ENCODE measurements at regions not wholly inside any gene's neighbourhood (a gene's known extent, or its start where the extent isn't known, plus 50 kb on each side); places are given as distances from the start of the nearest gene placed in this dataset.
"Not testable (repeated sequence)": the region's sequence is repeated elsewhere in the genome, so short reads cannot be mapped to it uniquely, and the experiment has no call there.

DNA sequence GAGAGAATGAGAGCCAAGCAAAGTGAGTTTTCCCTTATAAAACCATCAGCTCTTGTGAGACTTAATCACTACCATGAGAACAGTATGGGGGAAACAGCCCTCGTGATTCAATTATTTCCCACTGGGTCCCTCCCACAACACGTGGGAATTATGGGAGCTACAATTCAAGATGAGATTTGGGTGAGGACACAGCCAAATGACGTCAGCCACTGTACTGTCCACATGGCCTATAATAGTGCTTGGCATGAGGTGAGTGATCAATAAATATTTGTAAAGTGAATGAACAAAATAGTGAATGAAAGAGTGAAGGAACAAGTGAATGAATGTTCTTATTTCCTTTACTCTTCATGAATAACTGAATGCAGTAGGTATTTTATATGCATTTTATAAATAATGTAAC, 199.1 kb upstream of the GOT2 start:
- DNase-seq (ENCODE audit: low spot score) = no peak
- no peak for FAIRE-seq

DNA sequence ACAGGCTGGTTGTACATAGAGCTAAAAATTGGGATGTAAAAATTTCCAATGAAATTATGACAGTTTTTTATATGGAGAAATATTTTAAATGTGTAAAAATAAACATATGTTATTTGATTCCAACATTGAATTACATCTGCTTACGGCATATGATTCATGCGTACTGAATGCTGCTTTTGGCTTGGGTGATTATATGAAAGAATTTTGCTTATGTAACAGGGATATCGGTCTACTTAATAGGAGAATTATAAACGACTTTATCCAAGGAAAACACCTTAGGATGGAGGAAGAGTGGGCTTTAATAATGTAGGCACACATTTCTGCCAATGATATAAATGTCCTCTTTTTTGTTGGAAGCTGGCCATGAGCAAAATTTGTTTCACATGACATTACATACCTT, 197.3 kb upstream of the GOT2 start:
- DNase-seq (ENCODE audit: low spot score) (no peak), FAIRE-seq (no peak)

GRCh38 chr16:58923094-58923493, 189.0 kb upstream of the GOT2 start:
- DNase-seq (ENCODE audit: low spot score) = no peak
- no peak for FAIRE-seq

GRCh38 chr16:58913456-58913855, 179.3 kb upstream of the GOT2 start:
- FAIRE-seq = no peak
- DNase-seq (ENCODE audit: low spot score) = no peak

DNA sequence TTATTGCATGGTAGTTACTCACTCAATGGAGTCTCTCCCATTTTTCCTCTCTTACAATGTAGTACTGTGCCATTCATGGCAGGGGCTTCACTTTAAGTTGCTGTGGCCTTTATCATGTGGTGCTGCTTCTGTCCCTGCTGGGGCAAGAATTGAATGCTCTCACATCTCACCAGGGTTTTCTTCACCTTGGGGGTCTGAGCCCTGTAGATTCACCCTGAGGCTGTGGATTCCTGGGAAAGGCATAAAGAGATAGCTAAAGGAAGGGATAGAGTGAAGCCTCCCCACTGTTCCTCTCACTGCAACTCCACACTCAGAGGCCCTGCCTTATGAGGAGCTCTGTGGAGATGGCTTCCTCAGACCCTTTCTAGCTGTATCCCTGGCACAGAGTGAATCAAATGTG, 178.5 kb upstream of the GOT2 start:
- FAIRE-seq (no peak), DNase-seq (ENCODE audit: low spot score) (no peak)

DNA sequence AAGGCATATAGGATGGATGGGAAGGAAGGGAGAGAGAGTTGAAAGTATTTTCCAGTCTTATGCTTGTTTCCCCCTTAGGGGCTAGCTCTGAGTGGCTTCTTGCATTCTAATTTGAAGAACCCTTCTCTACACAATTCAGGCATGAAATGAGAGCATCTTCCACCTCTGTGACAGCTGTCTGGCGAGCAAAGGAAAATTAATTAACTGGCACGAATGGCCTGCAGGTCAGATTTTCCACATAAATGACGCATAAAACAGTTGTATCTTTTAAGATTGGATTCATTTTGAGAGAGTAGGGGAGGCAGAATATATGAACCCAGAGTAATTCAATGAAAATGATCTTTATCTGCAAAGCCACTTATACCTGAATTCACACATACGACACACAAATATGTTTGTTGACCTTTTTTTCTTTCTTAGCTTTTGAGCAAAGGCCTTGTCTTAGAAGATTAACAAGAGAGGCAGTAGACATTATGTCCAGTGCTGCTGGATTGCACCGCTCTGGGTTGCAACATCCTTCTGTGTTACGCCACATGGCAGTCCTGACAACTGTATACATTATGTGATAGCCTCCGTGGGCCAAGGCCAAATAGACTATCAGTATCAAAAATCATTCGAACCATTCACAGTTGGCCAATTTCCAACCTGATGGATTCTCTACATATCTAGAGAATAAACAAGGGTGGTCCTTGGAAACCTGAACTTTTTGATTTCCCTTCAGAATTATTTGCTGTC, 173.0 kb upstream of the GOT2 start:
- DNase-seq (ENCODE audit: low spot score) = no peak

GRCh38 chr16:58904291-58904690, 170.2 kb upstream of the GOT2 start:
- DNase-seq (ENCODE audit: low spot score) = no peak
- no peak for FAIRE-seq

More for the DNA sequence above, 173.0 kb upstream of the GOT2 start:
- FAIRE-seq = no peak

DNA sequence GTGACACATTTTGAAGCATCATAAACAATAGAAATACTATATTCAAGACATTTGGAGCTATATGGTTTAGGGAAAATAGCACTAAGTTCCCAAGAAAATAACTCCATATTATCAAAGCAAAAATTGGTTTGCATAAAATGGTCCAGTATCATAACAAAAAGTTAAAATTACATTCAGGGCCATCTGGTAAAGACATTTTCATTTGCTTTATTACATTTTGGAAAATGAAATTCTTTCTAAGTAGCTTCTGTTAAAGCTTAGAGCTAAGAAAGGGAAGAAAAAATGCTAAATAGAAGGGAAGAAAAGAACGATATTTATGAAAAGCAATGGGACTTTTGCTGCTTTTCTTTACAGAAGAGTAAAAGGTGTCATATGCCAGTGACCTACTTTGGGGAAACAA, 155.4 kb upstream of the GOT2 start:
- DNase-seq (ENCODE audit: low spot score) = no peak
- FAIRE-seq = no peak

- DNase-seq (ENCODE audit: low spot score) (no peak), FAIRE-seq (no peak)
Measured at GRCh38 chr16:58885528-58886170, 151.5 kb upstream of the GOT2 start.

DNA sequence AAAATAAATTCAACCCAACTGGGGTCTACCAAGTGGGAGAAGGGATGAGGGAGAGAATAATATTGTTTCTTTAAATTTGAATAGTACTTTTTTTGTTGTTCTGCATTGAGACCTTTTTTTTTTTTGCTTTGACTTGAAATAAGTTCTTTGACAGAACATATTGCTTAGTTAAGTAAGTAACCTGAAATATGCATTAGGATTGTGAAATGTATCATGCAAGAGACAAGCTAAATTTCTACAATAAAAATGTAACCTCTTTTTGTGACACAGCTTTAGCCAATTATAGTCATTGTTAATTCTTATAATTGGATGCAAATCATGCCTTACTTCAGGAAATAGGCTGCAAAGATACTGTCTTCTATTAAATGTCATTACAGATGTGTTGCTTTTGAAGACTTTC, 150.0 kb upstream of the GOT2 start:
- DNase-seq (ENCODE audit: low spot score) (no peak), FAIRE-seq (no peak)

GRCh38 chr16:58883131-58883530, 149.0 kb upstream of the GOT2 start:
- FAIRE-seq = no peak
- no peak for DNase-seq (ENCODE audit: low spot score)

GRCh38 chr16:58882292-58882691, 148.2 kb upstream of the GOT2 start:
- DNase-seq (ENCODE audit: low spot score) (no peak), FAIRE-seq (no peak)

DNA sequence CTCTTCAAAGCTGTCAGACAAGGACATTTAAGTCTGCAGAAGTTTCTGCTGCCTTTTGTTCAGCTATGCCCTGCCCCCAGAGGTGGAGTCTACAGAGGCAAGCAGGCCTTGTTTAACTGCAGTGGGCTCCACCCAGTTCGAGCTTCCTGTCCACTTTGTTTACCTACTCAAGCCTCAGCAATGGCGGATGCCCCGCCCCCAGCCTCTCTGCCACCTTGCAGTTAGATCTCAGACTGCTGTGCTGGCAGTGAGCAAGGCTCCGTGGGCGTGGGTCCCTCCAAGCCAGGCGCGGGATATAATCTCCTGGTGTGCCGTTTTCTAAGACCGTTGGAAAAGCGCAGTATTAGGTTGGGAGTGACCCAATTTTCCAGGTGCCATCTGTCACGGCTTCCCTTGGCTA, 144.5 kb upstream of the GOT2 start:
- not testable (repeated sequence) for DNase-seq (ENCODE audit: low spot score); FAIRE-seq

DNA sequence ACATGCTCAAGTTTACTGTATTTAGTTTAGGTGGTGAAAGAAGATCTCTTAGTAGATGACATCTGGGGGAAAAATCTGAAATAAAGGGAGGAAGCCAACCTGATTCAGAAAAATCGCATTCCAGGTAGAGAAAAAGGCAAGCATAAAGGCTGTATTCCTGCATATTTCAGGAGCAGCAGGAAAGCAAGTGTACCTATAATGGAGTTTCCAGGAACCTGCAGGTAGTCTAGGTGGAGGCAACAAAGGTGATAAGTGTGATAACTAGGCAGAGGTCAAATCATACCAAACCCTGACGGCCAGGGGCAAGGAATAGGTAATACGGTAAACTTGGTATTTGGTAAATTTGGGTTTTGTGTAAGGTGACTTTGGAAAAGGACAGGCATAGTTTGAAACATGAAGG, 132.8 kb upstream of the GOT2 start:
- no peak for DNase-seq (ENCODE audit: low spot score)
- no peak for FAIRE-seq

DNA sequence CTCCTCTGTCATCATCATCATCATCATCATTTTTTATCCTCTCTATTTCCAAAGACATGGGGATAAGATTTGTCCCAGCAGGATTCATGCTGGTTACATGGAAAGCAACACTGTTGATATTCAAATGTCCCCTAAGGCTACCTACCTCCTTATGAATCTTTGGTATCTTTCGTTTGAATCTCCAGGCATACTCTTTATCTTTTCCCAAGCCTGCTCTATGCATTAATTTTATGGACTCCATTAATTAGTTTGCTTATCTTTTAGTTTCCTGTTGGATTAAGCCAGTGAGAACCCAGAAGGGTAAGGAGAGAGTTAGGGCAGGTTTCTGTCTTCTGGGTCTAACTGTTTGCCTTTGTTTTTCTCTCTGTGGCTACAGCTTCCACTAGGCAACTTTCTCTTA, 129.6 kb upstream of the GOT2 start:
- FAIRE-seq = no peak
- DNase-seq (ENCODE audit: low spot score) = no peak

- no peak for FAIRE-seq
- DNase-seq (ENCODE audit: low spot score) = no peak
Measured at GRCh38 chr16:58863042-58863441, 128.9 kb upstream of the GOT2 start.

DNA sequence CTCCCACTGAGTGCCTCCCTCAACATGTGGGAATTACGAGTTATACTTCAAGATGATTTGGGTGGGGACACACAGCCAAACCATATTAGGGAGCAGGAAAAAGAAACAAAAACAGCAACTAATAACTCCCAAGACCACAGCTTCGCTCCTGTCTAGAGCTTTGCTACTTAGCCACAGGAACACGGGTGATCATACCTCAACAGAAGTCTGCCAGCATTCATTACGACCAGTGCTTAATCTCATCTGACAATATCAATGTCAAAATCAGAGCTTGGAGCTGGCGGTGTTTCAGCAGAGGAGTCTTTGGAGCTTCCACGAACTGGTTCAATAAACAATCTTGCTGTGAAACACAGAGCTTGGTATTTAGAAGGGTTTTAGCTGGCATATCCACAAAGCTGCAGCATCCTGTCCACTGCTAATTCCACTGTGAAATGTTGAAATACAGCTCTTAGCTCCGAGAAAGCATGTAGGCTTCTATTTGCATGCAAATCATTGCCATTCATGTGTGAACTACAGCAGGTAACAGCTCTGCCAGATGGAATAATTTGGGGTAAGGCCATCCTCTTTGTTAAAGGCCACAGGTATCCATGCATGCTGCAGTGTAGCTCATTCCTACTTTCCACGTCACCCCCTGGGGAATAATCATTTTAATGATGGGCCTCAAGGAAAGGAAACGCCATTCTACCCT, 128.4 kb upstream of the GOT2 start:
- FAIRE-seq (no peak), DNase-seq (ENCODE audit: low spot score) (no peak)

- FAIRE-seq (no peak), DNase-seq (ENCODE audit: low spot score) (no peak)
Measured at GRCh38 chr16:58859958-58860669, 126.0 kb upstream of the GOT2 start.

DNA sequence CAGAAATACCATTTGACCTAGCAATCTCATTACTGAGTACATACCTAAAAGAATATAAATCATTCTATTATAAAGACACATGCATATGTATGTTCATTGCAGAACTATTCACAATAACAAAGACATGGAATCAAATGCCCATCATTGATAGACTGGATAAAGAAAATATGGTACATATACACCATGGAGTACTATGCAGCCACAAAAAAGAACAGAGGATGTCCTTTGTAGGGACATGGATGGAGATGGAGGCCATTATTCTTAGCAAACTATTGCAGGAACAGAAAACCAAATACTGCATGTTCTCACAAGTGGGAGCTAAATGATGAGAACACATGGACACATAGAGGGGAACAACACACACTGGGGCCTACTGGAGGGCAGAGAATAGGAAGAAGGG, 124.5 kb upstream of the GOT2 start:
- not testable (repeated sequence) for DNase-seq (ENCODE audit: low spot score); FAIRE-seq

DNA sequence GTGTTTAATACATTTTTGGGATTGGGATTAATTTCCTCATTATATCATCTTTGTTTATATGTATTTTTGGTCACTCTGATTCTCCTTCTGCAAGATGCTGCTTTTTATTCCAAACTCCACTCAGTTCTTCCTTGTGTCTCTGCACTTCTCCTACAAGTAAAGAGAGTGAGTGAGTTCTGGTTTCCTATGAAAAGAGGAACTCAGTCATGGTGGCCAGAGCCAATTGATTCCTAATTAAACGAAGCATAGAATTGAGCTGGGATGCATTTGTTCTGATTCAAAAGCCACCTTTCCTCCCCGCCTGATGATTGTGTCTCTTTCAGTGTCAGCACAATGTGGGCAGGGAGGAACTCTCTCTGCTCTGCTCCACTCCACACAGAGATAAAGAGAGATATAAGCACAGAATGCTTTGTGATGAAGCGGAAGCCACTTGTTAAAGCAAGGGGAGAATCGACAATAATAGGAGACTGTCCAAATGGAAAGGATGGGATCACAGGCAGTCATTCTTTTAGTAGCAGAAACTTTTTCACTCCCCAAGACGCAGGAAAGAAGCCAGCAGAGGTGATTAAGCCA, 121.3 kb upstream of the GOT2 start:
- no peak for DNase-seq (ENCODE audit: low spot score)
- FAIRE-seq = no peak

Measured in urothelium cell line (cell line).